Esophagus mucosa (tissue), 1 donor: ENCODE measurements at regions not wholly inside any gene's neighbourhood (a gene's known extent, or its start where the extent isn't known, plus 50 kb on each side); places are given as distances from the start of the nearest gene placed in this dataset.

Source experiments
- ATAC-seq: fragments of 200-7000 bp; cut with Tn5 transposase; one replicate; pipeline ENCODE4 v1.9.1; 2020
- donor health status: DM: yes; HTN: yes; CAD: no.

GRCh38 chr2:216553482-216554240 lies 55.0 kb downstream of the RPL37A start:
- ATAC-seq = no peak

GRCh38 chr2:216554286-216554685 lies 55.6 kb downstream of the RPL37A start:
- no peak for ATAC-seq

GRCh38 chr2:216554755-216555154 lies 56.1 kb downstream of the RPL37A start:
- ATAC-seq = no peak

GRCh38 chr2:216555274-216555673 lies 56.6 kb downstream of the RPL37A start:
- ATAC-seq = peak; percentile 34

GRCh38 chr2:216556202-216556601 lies 57.6 kb downstream of the RPL37A start:
- no peak for ATAC-seq

- no peak for ATAC-seq
Observed at GRCh38 chr2:216557413-216557812, 58.8 kb downstream of the RPL37A start.

GRCh38 chr2:216557820-216558219 lies 59.2 kb downstream of the RPL37A start:
- ATAC-seq = no peak

- no peak for ATAC-seq
Observed at GRCh38 chr2:216559625-216560156, 61.0 kb downstream of the RPL37A start.

GRCh38 chr2:216560838-216561270 lies 62.2 kb downstream of the RPL37A start:
- ATAC-seq = no peak

GRCh38 chr2:216562696-216563435 lies 64.2 kb downstream of the RPL37A start:
- peak; percentile 92 for ATAC-seq

GRCh38 chr2:216563646-216564045 lies 65.0 kb downstream of the RPL37A start:
- no peak for ATAC-seq

- no peak for ATAC-seq
Observed at GRCh38 chr2:216564611-216565010, 66.0 kb downstream of the RPL37A start.

- ATAC-seq = no peak
Observed at GRCh38 chr2:216565956-216566355, 67.3 kb upstream of the IGFBP2 start.

- ATAC-seq = no peak
Observed at GRCh38 chr2:216568576-216568975, 64.6 kb upstream of the IGFBP2 start.

GRCh38 chr2:216569765-216570164 lies 63.5 kb upstream of the IGFBP2 start:
- no peak for ATAC-seq

GRCh38 chr2:216570357-216570756 lies 62.9 kb upstream of the IGFBP2 start:
- ATAC-seq = no peak

- ATAC-seq = no peak
Observed at GRCh38 chr2:216571178-216571908, 61.9 kb upstream of the IGFBP2 start.

- no peak for ATAC-seq
Observed at GRCh38 chr2:216571909-216572513, 61.2 kb upstream of the IGFBP2 start.

GRCh38 chr2:216572582-216573578 lies 60.3 kb upstream of the IGFBP2 start:
- peak; percentile 51 for ATAC-seq

GRCh38 chr2:216574046-216574445 lies 59.2 kb upstream of the IGFBP2 start:
- ATAC-seq = no peak

GRCh38 chr2:216574586-216574985 lies 58.6 kb upstream of the IGFBP2 start:
- ATAC-seq = no peak
